HepG2 (cell line): ENCODE measurements at regions not wholly inside any gene's neighbourhood (a gene's known extent, or its start where the extent isn't known, plus 50 kb on each side); places are given as distances from the start of the nearest gene placed in this dataset.

Source experiments
- ARID2 ChIP-seq: sonication (generic); formaldehyde crosslinking; IDR thresholded peaks from 2 replicates; pipeline ENCODE4 v1.8.1; 2022; ENCODE audit warnings: mild to moderate bottlenecking, missing genetic modification reagents, borderline replicate concordance
- CHD4 ChIP-seq: fragments of 200-600 bp; sonication (generic); IDR thresholded peaks from 2 replicates; pipeline ENCODE4 v1.7.0; 2017; ENCODE audit warnings: mild to moderate bottlenecking, low read length, borderline replicate concordance
- IRX3 ChIP-seq: sonication (generic); formaldehyde crosslinking; IDR thresholded peaks from 2 replicates; pipeline ENCODE4 v1.8.1; 2023; ENCODE audit warnings: mild to moderate bottlenecking, low read depth, missing genetic modification reagents, borderline replicate concordance
- KLF13 ChIP-seq: sonication (generic); formaldehyde crosslinking; IDR thresholded peaks from 2 replicates; pipeline ENCODE4 v1.4.0; 2020; ENCODE audit warnings: mild to moderate bottlenecking, missing genetic modification reagents
- MBD4 ChIP-seq: IDR thresholded peaks from 2 replicates; pipeline ENCODE4 v1.6.1; 2012; ENCODE audit warnings: low read length, inconsistent platforms, borderline replicate concordance
- NR2F2 ChIP-seq: IDR thresholded peaks from 2 replicates; pipeline ENCODE4 v1.6.1; 2012; ENCODE audit warnings: low read depth, inconsistent platforms, borderline replicate concordance
- PTBP1 ChIP-seq: fragments of 200-400 bp; formaldehyde crosslinking; IDR thresholded peaks from 2 replicates; pipeline ENCODE4 v1.6.1; 2018; ENCODE audit warnings: low read length, low read depth; ENCODE audit not compliant: poor library complexity, severe bottlenecking
- SMARCC2 ChIP-seq: fragments of 450-650 bp; IDR thresholded peaks from 2 replicates; pipeline ENCODE4 v1.6.1; 2017; ENCODE audit warnings: antibody characterized with exemption, mild to moderate bottlenecking
- TSC22D2 ChIP-seq: sonication (generic); formaldehyde crosslinking; IDR thresholded peaks from 2 replicates; pipeline ENCODE4 v1.5.1; 2020; ENCODE audit warnings: missing genetic modification reagents, mild to moderate bottlenecking, borderline replicate concordance
- ZBTB3 ChIP-seq: sonication (generic); formaldehyde crosslinking; IDR thresholded peaks from 2 replicates; pipeline ENCODE4 v1.4.0; 2020; ENCODE audit warnings: low read depth, mild to moderate bottlenecking, moderate library complexity, missing genetic modification reagents, borderline replicate concordance
- ZNF20 ChIP-seq: sonication (generic); formaldehyde crosslinking; IDR thresholded peaks from 2 replicates; pipeline ENCODE4 v1.4.0; 2020; ENCODE audit warnings: mild to moderate bottlenecking, moderate library complexity, missing genetic modification reagents
- ZNF274 ChIP-seq: sonication (generic); formaldehyde crosslinking; IDR thresholded peaks from 2 replicates; pipeline ENCODE4 v1.5.1; 2020; ENCODE audit warnings: mild to moderate bottlenecking, missing genetic modification reagents
- ZNF318 ChIP-seq: sonication (generic); formaldehyde crosslinking; IDR thresholded peaks from 2 replicates; pipeline ENCODE4 v1.4.0; 2020; ENCODE audit warnings: mild to moderate bottlenecking, missing genetic modification reagents
- ZNF331 ChIP-seq: sonication (generic); formaldehyde crosslinking; IDR thresholded peaks from 2 replicates; pipeline ENCODE4 v1.4.0; 2020; ENCODE audit warnings: missing genetic modification reagents
- ZNF34 ChIP-seq: sonication (generic); formaldehyde crosslinking; IDR thresholded peaks from 2 replicates; pipeline ENCODE4 v1.4.0; 2020; ENCODE audit warnings: mild to moderate bottlenecking, missing genetic modification reagents, borderline replicate concordance
- ZNF674 ChIP-seq: sonication (generic); formaldehyde crosslinking; IDR thresholded peaks from 2 replicates; pipeline ENCODE4 v1.5.0; 2020; ENCODE audit warnings: low read depth, mild to moderate bottlenecking, missing genetic modification reagents
- ZSCAN31 ChIP-seq: sonication (generic); formaldehyde crosslinking; IDR thresholded peaks from 2 replicates; pipeline ENCODE4 v1.5.0; 2020; ENCODE audit warnings: low read depth, mild to moderate bottlenecking, missing genetic modification reagents
- TF ChIP-seq, protein P1 (sequence below): sonication (generic); formaldehyde crosslinking; IDR thresholded peaks from 2 replicates; pipeline ENCODE4 v1.5.1; 2020; ENCODE audit warnings: missing genetic modification reagents, mild to moderate bottlenecking, borderline replicate concordance
- TF ChIP-seq, protein P2 (sequence below): sonication (generic); formaldehyde crosslinking; IDR thresholded peaks from 2 replicates; pipeline ENCODE4 v1.5.0; 2020; ENCODE audit warnings: missing genetic modification reagents

DNA sequence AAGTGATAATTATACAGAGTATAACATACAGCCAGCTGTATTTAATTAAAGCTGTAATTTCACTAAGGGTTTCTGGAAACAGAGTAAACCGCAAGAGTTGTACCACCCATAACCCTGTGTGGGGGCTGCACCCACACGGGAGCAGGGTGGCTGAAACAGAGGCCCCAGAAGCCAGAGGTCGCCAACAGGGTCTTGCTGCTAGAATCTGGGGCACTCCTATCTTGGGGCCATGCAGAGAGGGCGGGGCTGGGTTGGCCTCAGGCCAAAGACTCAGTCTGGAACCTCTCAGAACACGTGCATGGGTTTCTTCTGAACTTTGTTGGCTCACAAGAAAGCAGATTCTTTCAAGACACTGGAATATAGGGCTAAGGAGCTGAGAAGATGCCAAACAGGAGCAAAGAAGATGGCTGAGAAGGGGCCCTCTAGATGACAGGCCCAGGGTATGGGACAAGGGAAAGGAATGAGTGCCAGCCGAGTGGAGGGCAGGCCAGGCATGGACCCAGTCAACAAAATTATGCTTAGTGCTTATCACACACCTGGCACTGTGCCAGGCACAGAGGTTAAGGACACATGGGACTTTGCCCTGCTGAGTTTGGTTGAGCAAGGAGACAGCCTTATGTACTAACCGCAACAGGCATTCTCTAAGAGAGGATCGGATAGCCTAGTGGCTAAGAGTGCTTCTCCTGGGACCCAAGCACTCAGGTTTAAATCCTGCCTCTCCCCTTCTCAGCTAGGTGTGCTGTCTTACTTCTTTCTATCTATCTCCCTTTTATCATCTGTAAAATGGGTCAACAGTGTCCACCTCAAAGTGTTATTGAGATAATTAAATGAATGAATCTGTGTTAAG lies 96.6 kb upstream of the FOXP4 start (continued):
- no peak for TF ChIP-seq ZNF318 (CRISPR knock-in tag)
- TF ChIP-seq ZNF274 (CRISPR knock-in tag): no peak
- no peak for TF ChIP-seq ZNF674
- TF ChIP-seq ARID2 (CRISPR knock-in tag): no peak
- no peak for TF ChIP-seq ZNF34 (CRISPR knock-in tag)
- TF ChIP-seq SMARCC2: no peak
- TF ChIP-seq ZNF331 (CRISPR knock-in tag): peak; percentile 50; the same call in 1 of the 2 replicates
- TF ChIP-seq ZSCAN31 (CRISPR knock-in tag): no peak
- no peak for TF ChIP-seq ZBTB3 (CRISPR knock-in tag)
- TF ChIP-seq CHD4: peak; percentile 94
- TF ChIP-seq, protein P1, sequence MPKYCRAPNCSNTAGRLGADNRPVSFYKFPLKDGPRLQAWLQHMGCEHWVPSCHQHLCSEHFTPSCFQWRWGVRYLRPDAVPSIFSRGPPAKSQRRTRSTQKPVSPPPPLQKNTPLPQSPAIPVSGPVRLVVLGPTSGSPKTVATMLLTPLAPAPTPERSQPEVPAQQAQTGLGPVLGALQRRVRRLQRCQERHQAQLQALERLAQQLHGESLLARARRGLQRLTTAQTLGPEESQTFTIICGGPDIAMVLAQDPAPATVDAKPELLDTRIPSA (CRISPR knock-in tag): no peak
- no peak for TF ChIP-seq ZNF20 (CRISPR knock-in tag)
- TF ChIP-seq NR2F2: no peak
- no peak for TF ChIP-seq PTBP1
- TF ChIP-seq TSC22D2 (CRISPR knock-in tag): no peak
- no peak for TF ChIP-seq MBD4
- no peak for TF ChIP-seq KLF13 (CRISPR knock-in tag)
- TF ChIP-seq, protein P2, sequence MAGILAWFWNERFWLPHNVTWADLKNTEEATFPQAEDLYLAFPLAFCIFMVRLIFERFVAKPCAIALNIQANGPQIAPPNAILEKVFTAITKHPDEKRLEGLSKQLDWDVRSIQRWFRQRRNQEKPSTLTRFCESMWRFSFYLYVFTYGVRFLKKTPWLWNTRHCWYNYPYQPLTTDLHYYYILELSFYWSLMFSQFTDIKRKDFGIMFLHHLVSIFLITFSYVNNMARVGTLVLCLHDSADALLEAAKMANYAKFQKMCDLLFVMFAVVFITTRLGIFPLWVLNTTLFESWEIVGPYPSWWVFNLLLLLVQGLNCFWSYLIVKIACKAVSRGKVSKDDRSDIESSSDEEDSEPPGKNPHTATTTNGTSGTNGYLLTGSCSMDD: no peak
- TF ChIP-seq IRX3 (CRISPR knock-in tag): no peak
